ENCODE measurements at regions not wholly inside any gene's neighbourhood (a gene's known extent, or its start where the extent isn't known, plus 50 kb on each side); places are given as distances from the start of the nearest gene placed in this dataset.

DNA sequence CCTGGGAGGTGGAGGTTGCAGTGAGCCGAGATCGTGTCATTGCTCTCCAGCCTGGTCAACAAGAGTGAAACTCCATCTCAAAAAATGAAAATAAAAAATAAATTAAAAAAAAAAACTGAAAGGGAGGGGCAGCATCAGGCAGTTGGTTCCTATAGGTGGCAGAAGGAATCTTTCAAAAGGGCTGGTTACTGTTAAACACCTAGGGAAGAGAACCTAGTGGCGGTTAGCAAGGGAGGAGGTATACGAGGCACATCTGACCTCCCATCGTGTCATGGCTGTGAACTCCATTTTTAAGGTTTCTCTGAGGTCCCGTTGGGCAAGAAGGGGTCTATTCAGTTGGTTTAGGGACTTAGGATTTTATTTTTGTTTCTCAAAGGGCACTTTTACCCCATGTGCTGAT, 150.1 kb downstream of the SLC7A11 start:
- no peak for TF ChIP-seq POLR2AphosphoS5 (IDR thresholded peaks at IDR 0.05)
- no peak for TF ChIP-seq CTCF (IDR thresholded peaks at IDR 0.05; ENCODE audit: poor library complexity, severe bottlenecking)
- no peak for TF ChIP-seq EZH2 (IDR thresholded peaks at IDR 0.05; ENCODE audit: borderline replicate concordance, insufficient read depth, low read length, poor library complexity, severe bottlenecking)
- TF ChIP-seq, protein P1, sequence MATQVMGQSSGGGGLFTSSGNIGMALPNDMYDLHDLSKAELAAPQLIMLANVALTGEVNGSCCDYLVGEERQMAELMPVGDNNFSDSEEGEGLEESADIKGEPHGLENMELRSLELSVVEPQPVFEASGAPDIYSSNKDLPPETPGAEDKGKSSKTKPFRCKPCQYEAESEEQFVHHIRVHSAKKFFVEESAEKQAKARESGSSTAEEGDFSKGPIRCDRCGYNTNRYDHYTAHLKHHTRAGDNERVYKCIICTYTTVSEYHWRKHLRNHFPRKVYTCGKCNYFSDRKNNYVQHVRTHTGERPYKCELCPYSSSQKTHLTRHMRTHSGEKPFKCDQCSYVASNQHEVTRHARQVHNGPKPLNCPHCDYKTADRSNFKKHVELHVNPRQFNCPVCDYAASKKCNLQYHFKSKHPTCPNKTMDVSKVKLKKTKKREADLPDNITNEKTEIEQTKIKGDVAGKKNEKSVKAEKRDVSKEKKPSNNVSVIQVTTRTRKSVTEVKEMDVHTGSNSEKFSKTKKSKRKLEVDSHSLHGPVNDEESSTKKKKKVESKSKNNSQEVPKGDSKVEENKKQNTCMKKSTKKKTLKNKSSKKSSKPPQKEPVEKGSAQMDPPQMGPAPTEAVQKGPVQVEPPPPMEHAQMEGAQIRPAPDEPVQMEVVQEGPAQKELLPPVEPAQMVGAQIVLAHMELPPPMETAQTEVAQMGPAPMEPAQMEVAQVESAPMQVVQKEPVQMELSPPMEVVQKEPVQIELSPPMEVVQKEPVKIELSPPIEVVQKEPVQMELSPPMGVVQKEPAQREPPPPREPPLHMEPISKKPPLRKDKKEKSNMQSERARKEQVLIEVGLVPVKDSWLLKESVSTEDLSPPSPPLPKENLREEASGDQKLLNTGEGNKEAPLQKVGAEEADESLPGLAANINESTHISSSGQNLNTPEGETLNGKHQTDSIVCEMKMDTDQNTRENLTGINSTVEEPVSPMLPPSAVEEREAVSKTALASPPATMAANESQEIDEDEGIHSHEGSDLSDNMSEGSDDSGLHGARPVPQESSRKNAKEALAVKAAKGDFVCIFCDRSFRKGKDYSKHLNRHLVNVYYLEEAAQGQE (IDR thresholded peaks at IDR 0.05; ENCODE audit: borderline replicate concordance) = no peak
